AML-193 (cell line): ENCODE measurements at regions not wholly inside any gene's neighbourhood (a gene's known extent, or its start where the extent isn't known, plus 50 kb on each side); places are given as distances from the start of the nearest gene placed in this dataset.
"Not testable (repeated sequence)": the region's sequence is repeated elsewhere in the genome, so short reads cannot be mapped to it uniquely, and the experiment has no call there.

Experiments used
- DNase-seq, 2 experiments: peaks; one replicate each; lab custom pipeline; 2025; lab: John Stamatoyannopoulos, UW

GRCh38 chr3:158882445-158882844 lies 80.6 kb downstream of the MFSD1 start:
- no peak for DNase-seq

DNA sequence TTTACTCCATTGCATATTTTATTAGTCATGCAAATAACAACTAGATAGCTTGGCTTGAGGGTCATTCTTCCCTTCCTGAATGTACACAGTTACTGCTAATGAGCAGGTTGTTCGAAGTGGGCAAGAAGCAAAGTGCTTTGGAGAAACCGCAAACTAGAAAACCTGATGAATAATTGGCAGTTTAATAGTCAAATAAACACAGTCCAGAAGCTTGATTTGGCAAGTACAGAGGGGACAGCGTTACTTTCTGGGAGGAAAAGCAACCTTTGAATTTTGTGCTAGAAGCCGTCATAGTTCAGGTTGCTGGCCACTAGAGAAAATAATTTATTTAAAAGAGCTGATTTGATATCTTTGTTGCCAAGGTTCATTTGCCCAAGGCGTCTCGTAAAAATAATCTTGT lies 94.9 kb downstream of the MFSD1 start:
- DNase-seq, result no peak

DNA sequence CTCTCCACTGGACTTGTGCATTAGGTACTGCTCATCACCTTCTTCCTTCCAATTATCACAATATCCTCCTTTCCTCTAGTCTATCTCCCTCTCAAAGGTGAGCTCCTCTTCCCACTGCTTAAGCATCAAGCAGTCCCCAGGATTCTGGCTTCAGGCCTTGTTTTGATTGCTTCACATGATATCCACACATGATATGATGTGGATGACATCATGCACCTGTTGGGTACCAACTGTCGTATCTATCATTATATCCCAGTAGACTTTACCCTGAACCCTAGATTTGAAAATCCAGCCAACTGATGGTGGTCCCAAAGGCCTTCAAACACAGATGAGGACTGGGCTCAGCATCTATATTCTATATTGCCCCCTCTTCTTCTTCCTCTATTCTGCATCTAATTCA lies 104.9 kb downstream of the MFSD1 start:
- no peak for DNase-seq

DNA sequence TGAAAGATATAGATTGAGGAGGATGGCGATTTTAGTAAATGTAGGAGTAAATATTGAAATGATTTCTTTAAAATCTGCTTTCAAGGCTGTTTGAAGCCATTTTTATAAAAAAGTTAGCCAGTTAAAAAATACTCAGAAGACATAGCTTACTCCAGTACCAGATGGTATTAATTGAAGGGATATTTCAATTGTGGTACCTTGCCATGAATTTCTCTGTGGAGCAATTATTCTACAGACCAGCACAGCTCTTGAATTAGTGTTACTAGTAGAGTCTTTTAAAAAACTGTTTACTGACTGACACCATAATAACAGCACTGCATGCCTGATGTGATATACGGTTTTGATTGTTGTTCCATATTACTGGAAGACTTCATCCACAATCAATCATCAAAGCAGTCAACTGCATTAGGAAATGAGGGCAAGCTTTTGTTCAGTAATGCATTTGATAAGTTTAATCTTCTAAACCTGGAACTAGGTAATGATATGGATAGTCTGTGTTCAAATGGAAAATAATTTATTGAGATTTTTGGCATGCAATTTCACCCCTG lies 106.4 kb downstream of the MFSD1 start:
- no peak for DNase-seq

- DNase-seq, result no peak
Measured at GRCh38 chr3:158909870-158910269, 108.0 kb downstream of the MFSD1 start.

GRCh38 chr3:158911586-158911985 lies 109.7 kb downstream of the MFSD1 start:
- no peak for DNase-seq

DNA sequence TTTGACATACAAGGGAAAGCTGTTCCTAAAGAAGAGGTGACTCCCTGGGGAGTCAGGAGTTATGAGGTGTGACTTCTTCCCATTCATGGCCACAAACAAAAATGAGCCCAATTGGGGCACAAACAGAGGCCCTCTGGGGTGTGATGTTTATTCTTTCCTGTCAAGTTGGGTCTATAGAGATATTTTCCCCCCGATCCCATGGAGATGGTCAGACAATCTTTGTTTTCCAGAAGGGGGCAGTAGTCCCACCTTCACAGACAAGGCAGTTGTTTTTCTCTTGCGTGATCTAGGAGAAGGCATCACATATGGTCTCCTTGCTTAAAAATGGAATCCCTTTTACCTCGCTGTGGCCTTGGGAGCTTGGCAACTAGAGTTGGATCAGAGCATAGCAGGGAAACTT lies 110.3 kb downstream of the MFSD1 start:
- DNase-seq, result no peak

GRCh38 chr3:158912621-158913020 lies 110.8 kb downstream of the MFSD1 start:
- DNase-seq, result no peak

DNA sequence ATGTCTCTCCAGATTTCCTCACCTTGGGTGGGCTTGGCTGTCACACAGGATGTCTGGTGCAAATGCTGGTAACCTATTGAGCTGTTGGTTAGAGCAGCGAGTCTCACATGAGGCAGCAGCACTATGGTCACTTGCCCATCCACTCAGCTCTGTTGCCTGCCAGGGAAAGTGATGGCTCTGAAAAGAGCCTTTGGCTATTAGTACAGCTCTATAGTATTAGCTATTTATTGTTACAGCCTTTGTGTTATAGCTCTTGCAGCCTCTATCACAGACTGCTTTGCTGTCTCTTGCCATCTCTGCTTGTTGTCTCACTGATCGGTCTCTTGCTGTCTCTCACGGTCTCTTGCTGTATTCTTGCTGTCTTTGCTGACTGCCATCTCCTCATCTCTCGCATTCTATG lies 114.3 kb downstream of the MFSD1 start:
- DNase-seq, result no peak

DNA sequence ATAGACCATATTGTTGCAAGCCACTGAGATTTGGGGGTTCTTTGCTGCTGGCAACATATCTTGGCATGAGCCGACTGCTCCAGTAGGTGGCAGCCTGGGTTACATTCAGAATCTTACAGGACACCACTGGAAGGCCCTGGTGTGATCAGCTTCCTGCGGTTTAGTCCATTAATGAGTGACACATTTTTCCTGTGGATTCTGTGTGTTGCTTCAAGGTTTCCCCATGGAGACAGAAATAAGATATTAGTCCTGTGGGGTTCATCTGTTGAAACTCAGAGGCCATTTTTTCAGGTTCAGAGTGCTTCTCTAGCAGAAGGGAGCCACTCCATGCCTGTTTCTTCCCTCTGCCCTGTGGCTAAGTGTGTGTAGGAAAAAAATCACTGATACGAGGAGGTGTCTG lies 116.2 kb downstream of the MFSD1 start:
- peak; percentile 43 to 45 for DNase-seq

DNA sequence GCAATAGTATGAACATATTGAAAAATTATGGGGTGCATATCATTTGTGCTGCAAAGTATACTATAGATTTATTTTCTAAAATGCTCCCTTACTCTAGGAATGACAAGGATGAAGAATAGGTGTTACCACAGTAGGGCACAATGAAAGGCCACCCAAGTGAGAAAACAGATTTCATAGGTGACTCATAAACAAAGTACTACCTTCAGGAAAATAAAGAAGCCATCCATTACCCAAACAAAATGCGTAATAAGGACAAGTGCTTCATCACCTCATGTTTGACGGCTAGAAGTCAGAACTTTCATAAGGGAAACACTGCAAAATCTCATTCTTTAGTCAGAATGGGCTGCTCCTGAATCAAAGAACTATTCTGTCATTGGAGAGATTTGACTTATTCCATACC lies 116.6 kb downstream of the MFSD1 start:
- no peak for DNase-seq

GRCh38 chr3:158920371-158920770 lies 118.5 kb downstream of the MFSD1 start:
- no peak for DNase-seq

- DNase-seq, result no peak
Measured at GRCh38 chr3:158925021-158925420, 123.2 kb downstream of the MFSD1 start.

- no peak for DNase-seq
Measured at GRCh38 chr3:158925828-158926494, 124.1 kb downstream of the MFSD1 start.

DNA sequence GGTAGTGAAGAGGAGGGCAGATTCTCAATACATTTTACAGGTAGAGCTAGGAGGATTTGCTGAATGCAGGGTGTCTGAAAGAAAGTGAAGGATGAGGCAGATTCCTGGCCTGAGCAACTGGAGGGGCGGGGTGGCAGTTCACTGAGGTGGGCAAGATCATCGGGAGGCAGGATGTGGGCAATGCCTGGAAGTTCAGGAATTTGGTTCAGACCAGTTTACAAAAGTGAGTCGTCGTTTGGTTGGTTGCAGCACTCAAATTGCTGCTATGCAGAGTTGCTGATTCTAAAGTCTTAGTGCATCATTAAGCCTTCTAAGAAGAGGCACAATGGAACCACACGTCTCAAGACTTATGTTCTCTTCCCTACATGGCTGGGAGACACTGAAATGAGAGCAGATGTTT lies 134.0 kb downstream of the MFSD1 start:
- no peak for DNase-seq

DNA sequence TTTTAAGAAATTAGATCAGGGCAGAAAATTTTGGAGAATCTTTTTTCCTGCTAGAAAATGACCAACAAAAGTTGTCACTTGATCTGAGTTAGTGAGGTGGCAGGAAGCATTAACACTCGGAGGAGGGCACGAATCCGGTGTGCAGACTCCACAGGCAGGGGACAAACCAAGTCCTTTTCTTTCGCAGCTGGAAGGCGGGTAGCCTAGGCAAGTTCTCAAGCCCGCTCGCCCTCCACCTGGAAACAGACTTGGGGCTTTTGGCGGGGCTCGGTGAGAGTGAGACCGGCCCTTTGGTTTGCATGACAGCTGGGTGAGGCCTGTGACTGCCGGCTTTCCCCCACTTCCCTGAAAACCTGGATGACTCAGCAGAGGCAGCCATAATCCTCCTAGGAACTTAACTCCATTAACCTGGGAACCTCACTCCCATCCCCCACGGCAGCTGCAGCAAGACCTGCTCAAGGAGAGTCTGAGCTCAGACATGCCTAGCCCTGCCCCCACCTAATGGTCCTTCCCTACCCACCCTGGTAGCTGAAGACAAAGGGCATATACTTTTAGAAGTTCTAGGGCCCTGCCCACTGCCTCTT lies 134.8 kb downstream of the MFSD1 start:
- DNase-seq, result no peak

DNA sequence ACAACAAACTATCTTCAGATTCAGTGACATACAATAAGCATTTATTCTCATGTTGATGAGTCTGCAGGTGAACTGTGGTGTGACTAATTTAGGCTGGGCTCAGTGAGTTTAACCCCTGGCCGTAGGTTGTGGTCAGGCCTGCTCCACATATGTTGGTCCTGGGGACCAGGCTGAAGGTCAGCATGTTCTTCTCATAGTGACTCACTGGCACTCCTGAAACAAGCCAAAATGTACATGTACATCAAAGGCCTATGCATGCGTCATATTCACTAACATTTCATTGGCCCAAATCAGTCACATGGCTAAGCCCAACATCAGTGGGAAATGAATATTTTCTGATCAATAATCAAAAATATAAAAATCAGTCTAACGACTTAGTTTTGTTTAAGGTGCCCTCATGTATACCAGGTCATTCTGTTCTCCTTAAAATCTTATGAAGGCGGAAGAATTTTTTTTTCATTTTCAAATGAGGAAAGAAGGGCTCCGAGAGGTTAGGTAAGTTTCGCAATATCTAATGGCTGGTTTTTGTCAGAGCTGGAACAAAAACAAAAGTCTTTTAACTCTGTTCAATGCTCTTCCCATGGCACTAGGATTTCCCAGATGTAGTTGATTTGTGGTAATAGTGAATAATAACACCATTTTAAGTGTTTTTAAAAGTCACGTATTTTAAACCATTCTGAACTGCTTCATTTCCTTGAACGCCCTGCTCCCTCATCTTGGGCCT lies 148.5 kb downstream of the MFSD1 start:
- no peak for DNase-seq

GRCh38 chr3:158953131-158953530 lies 151.3 kb downstream of the MFSD1 start:
- DNase-seq, result no peak

DNA sequence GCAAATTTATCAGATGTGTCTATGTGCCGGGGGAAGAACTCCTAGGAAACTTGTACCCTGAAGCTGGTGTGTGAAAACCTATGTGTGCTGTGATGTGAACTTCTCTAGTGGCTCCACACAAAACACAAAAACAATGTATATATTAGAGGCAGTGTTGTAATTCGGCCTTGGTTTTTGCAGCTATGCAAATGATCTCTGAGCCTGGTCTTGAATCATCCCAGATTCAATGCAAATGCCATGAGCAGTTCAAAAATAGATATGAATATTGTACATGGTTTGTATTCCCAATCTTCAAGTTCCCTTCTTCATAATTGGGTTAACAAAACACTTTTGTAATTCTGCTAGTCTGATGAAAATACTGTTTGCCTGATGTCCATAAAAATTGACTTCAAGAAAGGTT lies 152.6 kb downstream of the MFSD1 start:
- DNase-seq, result no peak

DNA sequence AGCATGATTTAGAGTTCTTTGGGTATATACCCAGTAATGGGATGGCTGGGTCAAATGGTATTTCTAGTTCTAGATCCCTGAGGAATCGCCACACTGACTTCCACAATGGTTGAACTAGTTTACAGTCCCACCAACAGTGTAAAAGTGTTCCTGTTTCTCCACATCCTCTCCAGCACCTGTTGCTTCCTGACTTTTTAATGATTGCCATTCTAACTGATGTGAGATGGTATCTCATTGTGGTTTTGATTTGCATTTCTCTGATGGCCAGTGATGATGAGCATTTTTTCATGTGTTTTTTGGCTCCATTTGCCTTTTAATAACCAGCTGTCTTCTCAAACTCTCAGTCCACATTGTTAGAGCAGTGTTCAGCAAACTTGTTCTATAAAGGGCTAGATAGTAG lies 155.9 kb downstream of the MFSD1 start:
- DNase-seq, result not testable (repeated sequence)

- no peak for DNase-seq
Measured at GRCh38 chr3:158958873-158959272, 157.0 kb downstream of the MFSD1 start.

GRCh38 chr3:158961471-158961870 lies 159.6 kb downstream of the MFSD1 start:
- no peak for DNase-seq

DNA sequence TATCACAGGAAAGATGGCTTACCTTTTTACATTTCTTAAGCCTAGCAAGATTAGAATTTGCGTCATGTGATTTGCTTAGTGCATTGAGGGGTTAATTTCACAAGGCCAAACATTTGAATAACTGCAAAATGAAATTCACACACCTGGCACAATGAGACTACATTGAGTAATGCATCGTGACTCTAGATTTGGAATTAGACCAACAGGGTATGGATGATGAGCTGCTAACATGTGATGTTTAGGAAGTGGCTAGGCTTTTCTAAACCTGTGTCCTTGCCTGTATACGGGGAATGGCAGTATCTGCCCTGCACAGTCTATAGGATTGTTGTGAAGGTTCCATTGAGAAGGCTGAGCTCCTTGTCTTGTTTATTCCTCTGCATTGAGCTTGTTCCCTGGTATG lies 160.1 kb downstream of the MFSD1 start:
- no peak for DNase-seq
